HG02973 (cell line): ENCODE measurements at regions not wholly inside any gene's neighbourhood (a gene's known extent, or its start where the extent isn't known, plus 50 kb on each side); places are given as distances from the start of the nearest gene placed in this dataset.

Source experiments
- ATAC-seq: cut with Tn5 transposase; IDR thresholded peaks from one replicate; pipeline ENCODE4 v1.9.1; 2021; ENCODE audit warnings: moderate library complexity; ENCODE audit not compliant: unreplicated experiment

- no peak for ATAC-seq
These were observed 331.6 kb downstream of the DUSP6 start for GRCh38 chr12:89020689-89021088.

- ATAC-seq: no peak
These were observed 332.2 kb downstream of the DUSP6 start for GRCh38 chr12:89020121-89020480.

GRCh38 chr12:89019439-89020120 is 332.7 kb downstream of the DUSP6 start:
- ATAC-seq: peak; percentile 98

DNA sequence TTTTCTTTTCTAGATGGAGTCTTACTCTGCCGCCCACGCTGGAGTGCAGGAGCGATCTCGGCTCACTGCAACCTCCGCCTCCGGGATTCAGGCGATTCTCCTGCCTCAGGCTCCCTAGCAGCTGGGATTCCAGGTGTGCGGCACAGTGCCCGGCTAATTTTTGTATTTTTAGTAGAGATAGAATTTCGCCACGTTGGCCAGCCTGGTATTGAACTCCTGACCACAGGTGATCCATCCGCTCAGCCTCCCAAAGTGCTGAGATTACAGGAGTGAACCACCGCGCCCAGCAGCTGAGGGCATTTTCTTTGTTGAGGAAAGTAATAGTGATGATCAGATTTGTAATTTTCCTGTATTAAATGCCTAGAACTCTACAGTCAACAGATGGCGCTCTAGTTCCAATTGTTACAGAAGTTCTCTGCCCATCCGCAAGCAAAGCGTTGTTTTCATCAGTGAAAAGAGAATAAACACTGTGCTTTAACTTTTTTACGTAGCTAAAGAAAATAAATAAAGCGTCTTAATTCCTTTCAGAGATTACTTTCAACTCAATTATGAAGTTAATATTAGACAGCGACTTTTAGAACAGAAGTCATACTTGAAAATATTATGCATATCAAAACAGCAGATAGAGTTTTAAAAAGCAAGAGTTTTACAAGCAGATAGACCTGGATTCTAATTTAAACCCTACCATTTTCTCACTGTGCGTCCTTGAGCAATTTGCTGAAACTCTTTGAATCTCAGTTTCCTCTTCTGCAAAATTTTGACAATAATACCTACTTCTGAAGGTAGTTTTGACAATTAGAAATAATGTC is 335.1 kb downstream of the DUSP6 start:
- peak; percentile 48 for ATAC-seq

DNA sequence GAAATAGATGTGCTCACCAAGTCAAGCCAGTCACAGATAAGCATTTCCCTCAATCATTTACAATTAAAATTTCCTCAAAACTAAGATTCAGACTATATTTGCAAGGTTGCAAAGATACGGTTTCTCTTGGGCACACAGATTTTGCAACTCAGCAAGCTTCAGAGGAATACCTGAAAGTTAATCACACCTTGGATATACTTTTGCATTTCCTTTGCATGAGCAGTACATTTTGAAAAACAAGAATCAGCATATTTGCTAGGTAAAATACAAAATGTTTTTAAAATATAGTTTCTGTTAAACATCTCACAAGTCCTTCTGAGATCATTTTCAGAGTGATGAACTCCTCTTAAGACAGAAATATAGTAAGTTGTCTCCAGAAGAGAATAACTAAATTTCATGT is 336.9 kb downstream of the DUSP6 start:
- ATAC-seq: no peak

DNA sequence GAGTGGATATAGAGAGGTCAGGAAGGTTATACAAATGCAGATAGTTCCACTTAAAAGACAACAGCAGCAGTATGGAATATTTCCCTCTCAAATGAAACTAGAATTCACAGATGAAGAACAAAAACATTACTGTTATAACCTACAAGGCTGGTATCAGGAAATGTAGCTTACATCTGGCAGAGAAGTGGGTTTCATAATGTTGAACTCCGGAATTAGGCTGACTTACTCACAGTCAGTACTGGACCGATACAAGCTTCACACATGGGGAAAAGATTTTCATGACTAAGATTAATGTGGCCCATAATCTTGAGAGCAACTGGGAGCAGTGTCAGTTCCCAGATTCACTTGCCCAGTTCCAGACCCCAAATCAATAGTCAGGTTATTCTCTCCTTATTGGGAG is 353.9 kb downstream of the DUSP6 start:
- no peak for ATAC-seq

DNA sequence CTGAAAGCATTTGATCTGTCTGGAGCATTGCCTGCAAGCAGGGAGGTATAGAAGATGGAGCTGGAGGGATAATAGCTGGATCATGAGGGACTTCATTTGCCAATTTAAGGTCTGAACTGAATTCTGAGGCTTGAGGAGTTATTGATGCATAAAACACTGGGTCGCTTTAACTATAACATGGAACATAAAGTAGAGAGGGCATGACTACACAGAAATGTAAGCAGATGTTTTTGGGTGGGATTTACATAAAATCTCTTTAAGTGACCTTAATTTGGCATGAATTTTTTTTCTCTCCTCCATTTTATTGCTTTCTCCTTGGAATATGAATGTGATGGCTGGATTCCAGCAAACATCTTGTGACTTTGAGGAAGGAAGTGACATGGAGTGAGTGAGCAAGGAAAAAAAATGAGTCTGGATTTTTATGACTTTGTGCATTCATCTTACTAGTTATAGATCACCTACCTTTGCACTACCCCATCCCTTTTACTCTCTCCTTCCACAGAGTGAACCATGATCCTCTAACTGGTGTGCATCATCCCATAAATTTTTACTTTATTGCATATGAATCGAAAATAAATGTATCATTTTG is 356.0 kb downstream of the DUSP6 start:
- no peak for ATAC-seq

DNA sequence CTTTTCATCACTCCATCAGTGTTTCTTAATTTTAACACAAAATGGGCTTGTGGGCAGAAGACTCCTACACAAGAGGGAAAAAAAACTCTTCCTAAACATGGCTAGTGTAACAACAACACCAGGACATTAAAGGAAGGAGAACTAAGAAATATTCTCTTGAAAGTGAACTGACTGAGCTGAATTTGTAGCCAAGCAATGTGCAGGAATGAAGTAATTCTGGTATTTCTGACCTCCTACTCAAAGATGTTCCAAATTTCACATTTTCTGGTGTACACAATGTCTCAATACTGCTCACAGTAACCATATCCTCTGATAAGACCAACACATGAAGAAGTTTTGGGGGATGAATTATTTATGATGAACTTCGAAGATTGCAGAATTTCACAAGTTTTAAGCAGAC is 357.3 kb downstream of the DUSP6 start:
- no peak for ATAC-seq

DNA sequence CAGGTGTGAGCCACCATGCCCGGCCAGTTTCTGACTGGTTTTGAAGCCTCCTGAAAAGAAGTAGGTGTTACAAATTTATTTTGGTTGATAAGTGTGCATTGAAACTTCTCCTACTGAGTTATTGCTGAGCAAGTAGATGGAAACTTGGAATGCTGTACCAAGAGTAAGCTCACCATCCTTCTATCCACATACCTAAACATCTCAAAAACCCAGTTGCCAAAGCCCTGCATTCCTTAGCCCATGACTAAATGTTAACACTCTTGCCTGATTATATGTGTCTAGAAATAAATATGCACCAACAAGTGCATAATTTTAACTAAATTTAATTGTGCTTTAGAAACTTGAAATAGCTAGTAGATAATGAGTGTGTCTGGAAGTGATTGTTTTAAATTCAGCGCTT is 357.8 kb downstream of the DUSP6 start:
- no peak for ATAC-seq

DNA sequence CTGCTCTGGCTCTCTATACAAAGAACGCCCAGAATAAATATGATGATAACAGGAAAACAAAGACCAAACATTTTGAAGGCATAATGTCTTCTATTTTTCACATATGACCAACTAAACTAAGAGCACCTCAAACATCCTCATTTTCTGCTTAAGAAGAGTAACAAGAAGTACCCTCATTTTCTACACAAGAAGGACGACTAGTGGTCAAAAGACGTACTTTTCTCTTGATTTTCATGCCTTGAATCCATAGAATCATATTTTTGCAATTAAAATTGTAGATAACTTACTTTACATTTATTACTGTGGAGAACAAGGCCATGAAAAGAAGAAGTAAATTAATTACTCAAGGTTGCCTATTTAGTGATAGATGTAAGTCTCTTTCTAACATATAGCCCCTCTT is 358.6 kb downstream of the DUSP6 start:
- no peak for ATAC-seq

- no peak for ATAC-seq
These were observed 366.2 kb downstream of the DUSP6 start for GRCh38 chr12:88986056-88986455.

- ATAC-seq: no peak
These were observed 366.7 kb downstream of the DUSP6 start for GRCh38 chr12:88985631-88986030.

- no peak for ATAC-seq
These were observed 367.3 kb downstream of the DUSP6 start for GRCh38 chr12:88985011-88985410.

GRCh38 chr12:88982694-88983093 is 369.6 kb downstream of the DUSP6 start:
- ATAC-seq: no peak

DNA sequence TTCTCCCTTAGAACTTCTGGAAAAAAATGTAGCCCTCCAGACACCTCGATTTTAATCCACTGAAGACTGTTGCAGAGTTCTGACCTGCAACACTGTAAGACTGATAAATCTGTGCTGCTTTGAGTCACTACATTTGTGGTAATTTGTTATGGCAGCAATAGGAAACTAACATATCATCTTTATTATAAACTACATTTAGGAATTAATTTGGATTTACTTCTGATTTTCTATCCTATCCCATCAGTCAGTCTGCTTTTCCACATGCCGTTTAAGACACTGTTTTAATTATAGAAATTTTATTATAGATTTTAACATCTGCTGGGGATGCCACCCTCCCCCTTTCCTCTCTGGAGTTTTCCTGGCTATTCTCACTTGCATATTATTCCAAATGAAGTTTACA is 375.2 kb downstream of the DUSP6 start:
- ATAC-seq: no peak

DNA sequence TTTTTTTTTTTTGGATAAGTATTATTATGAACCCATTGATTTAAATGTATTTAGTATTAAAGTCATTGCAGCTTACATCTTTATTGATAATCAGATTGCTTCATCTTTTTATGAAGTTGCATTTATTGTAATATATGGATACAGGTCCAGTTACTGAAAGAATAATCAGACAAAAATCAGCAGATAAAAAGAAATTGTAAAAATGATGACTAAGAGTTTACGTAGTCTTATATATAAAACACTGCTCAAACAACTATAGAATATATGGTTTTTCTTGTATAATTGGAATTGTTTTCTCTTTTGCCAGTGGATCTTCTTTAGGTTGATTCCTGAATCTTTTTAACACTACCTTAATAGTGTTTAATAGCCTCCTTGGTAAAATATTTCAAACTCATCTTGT is 378.3 kb downstream of the DUSP6 start:
- no peak for ATAC-seq

- ATAC-seq: no peak
These were observed 381.6 kb downstream of the DUSP6 start for GRCh38 chr12:88970740-88971139.

- ATAC-seq: no peak
These were observed 383.2 kb downstream of the DUSP6 start for GRCh38 chr12:88969127-88969526.

DNA sequence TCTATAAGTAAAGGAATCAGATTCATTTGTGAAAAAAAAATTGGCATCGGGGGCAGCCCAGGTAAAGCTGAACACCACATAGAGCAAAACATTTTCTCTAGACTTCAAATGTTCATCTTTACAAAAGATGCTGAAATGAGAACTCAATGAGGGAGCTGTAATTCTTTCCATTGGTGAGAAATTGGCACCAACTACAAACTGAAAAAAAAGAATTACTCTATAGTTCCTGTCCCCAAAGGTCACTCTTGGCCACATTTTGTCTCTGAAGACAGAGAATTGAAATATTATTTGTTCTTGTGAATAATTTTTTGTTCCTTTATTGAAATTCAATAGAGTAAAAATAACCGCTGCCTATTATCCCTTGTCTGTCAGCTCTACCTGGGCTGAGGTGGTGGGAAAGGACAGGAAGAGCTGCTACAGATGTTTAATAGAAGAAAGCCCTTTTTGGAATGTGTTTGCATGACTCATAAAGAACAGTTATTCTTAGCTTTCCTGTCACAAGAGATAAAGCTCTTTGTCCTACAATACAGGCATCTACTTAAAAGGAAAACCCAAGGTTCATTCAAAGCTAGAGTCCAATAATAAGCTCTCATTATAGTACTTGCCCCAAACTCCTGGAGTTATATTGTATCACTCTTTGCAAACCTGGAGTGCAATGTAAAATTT is 380.1 kb upstream of the KITLG start:
- no peak for ATAC-seq

GRCh38 chr12:88958946-88959345 is 378.7 kb upstream of the KITLG start:
- no peak for ATAC-seq

- no peak for ATAC-seq
These were observed 377.9 kb upstream of the KITLG start for GRCh38 chr12:88958153-88958552.

- ATAC-seq: no peak
These were observed 377.1 kb upstream of the KITLG start for GRCh38 chr12:88957358-88957757.
